ENCODE measurements at regions not wholly inside any gene's neighbourhood (a gene's known extent, or its start where the extent isn't known, plus 50 kb on each side); places are given as distances from the start of the nearest gene placed in this dataset.
"Not testable (repeated sequence)": the region's sequence is repeated elsewhere in the genome, so short reads cannot be mapped to it uniquely, and the experiment has no call there.

GRCh38 chr12:63362791-63363190 is 211.8 kb upstream of the AVPR1A start:
- H3K36me3 ChIP-seq (ENCODE audit: control insufficient read depth, insufficient read depth, low read length), result no peaks in the 10 kb centered on the region
- no peak for DNase-seq (ENCODE audit: extremely low read depth, insufficient read length)
- no peak overlapping the region for H3K4me3 ChIP-seq (replicated peaks; ENCODE audit: low read depth, low read length)
- H3K27me3 ChIP-seq (replicated peaks; ENCODE audit: control insufficient read depth, insufficient read depth, low read length), result no peaks in the 10 kb centered on the region
- TF ChIP-seq CTCF (IDR thresholded peaks at IDR 0.05; ENCODE audit: insufficient read depth, low read length, poor library complexity, severe bottlenecking), result no peak

GRCh38 chr12:63362166-63362565 is 211.2 kb upstream of the AVPR1A start:
- DNase-seq (ENCODE audit: extremely low read depth, insufficient read length), result no peak
- Histone ChIP-seq H3K4me3 (replicated peaks; ENCODE audit: low read depth, low read length) (no peak overlapping the region), H3K27me3 (replicated peaks; ENCODE audit: control insufficient read depth, insufficient read depth, low read length) (no peaks in the 10 kb centered on the region), H3K36me3 (ENCODE audit: control insufficient read depth, insufficient read depth, low read length) (no peaks in the 10 kb centered on the region)
- no peak for TF ChIP-seq CTCF (IDR thresholded peaks at IDR 0.05; ENCODE audit: insufficient read depth, low read length, poor library complexity, severe bottlenecking)

GRCh38 chr12:63354969-63355368 is 204.0 kb upstream of the AVPR1A start:
- H3K36me3 ChIP-seq (ENCODE audit: control insufficient read depth, insufficient read depth, low read length), result no peaks in the 10 kb centered on the region
- TF ChIP-seq CTCF (IDR thresholded peaks at IDR 0.05; ENCODE audit: insufficient read depth, low read length, poor library complexity, severe bottlenecking), result no peak
- no peak overlapping the region for H3K4me3 ChIP-seq (replicated peaks; ENCODE audit: low read depth, low read length)
- H3K27me3 ChIP-seq (replicated peaks; ENCODE audit: control insufficient read depth, insufficient read depth, low read length), result no peaks in the 10 kb centered on the region
- no peak for DNase-seq (ENCODE audit: extremely low read depth, insufficient read length)

GRCh38 chr12:63353559-63353958 is 202.6 kb upstream of the AVPR1A start:
- H3K36me3 ChIP-seq (ENCODE audit: control insufficient read depth, insufficient read depth, low read length), result no peaks in the 10 kb centered on the region
- no peak overlapping the region for H3K4me3 ChIP-seq (replicated peaks; ENCODE audit: low read depth, low read length)
- TF ChIP-seq CTCF (IDR thresholded peaks at IDR 0.05; ENCODE audit: insufficient read depth, low read length, poor library complexity, severe bottlenecking), result peak; percentile 4
- H3K27me3 ChIP-seq (replicated peaks; ENCODE audit: control insufficient read depth, insufficient read depth, low read length), result no peaks in the 10 kb centered on the region
- no peak for DNase-seq (ENCODE audit: extremely low read depth, insufficient read length)

GRCh38 chr12:63351370-63351769 is 200.4 kb upstream of the AVPR1A start:
- Histone ChIP-seq H3K36me3 (ENCODE audit: control insufficient read depth, insufficient read depth, low read length) (no peaks in the 10 kb centered on the region), H3K4me3 (replicated peaks; ENCODE audit: low read depth, low read length) (no peak overlapping the region), H3K27me3 (replicated peaks; ENCODE audit: control insufficient read depth, insufficient read depth, low read length) (no peaks in the 10 kb centered on the region)
- DNase-seq (ENCODE audit: extremely low read depth, insufficient read length), result no peak
- no peak for TF ChIP-seq CTCF (IDR thresholded peaks at IDR 0.05; ENCODE audit: insufficient read depth, low read length, poor library complexity, severe bottlenecking)

GRCh38 chr12:63348556-63348955 is 197.6 kb upstream of the AVPR1A start:
- DNase-seq (ENCODE audit: extremely low read depth, insufficient read length), result no peak
- Histone ChIP-seq H3K27me3 (replicated peaks; ENCODE audit: control insufficient read depth, insufficient read depth, low read length) (no peaks in the 10 kb centered on the region), H3K36me3 (ENCODE audit: control insufficient read depth, insufficient read depth, low read length) (no peaks in the 10 kb centered on the region), H3K4me3 (replicated peaks; ENCODE audit: low read depth, low read length) (no peak overlapping the region)
- no peak for TF ChIP-seq CTCF (IDR thresholded peaks at IDR 0.05; ENCODE audit: insufficient read depth, low read length, poor library complexity, severe bottlenecking)

- not testable (repeated sequence) for H3K4me3 ChIP-seq (replicated peaks; ENCODE audit: low read depth, low read length); H3K36me3 ChIP-seq (ENCODE audit: control insufficient read depth, insufficient read depth, low read length); H3K27me3 ChIP-seq (replicated peaks; ENCODE audit: control insufficient read depth, insufficient read depth, low read length); DNase-seq (ENCODE audit: extremely low read depth, insufficient read length)
Observed at GRCh38 chr12:63337158-63337557, 186.2 kb upstream of the AVPR1A start.

Data from GM06990 (cell line).